ENCODE measurements at regions not wholly inside any gene's neighbourhood (a gene's known extent, or its start where the extent isn't known, plus 50 kb on each side); places are given as distances from the start of the nearest gene placed in this dataset.

- no peak for TF ChIP-seq EZH2phosphoT487 (IDR thresholded peaks at IDR 0.05; ENCODE audit: borderline replicate concordance, low read length)
- no peak for TF ChIP-seq CTCF (conservative IDR thresholded peaks at IDR 0.05; ENCODE audit: low read depth, low read length)
Observed at GRCh38 chrX:97854086-97854485, 970.4 kb downstream of the RPA4 start.
